Vagina (tissue), 2 donors: ENCODE measurements at regions not wholly inside any gene's neighbourhood (a gene's known extent, or its start where the extent isn't known, plus 50 kb on each side); places are given as distances from the start of the nearest gene placed in this dataset.

ENCODE experiments used
- POLR2A ChIP-seq, 2 donors: fragments of 450-650 bp; IDR thresholded peaks; one replicate each; pipeline ENCODE4 v1.6.1; 2017; ENCODE audit warnings: antibody characterized with exemption in 2 of 2, mild to moderate bottlenecking in 2 of 2, moderate library complexity in 2 of 2
- TF ChIP-seq, protein P1 (sequence below), 3 experiments: fragments of 450-650 bp in 2 of 3; fragments of 200-600 bp in 1 of 3; sonication (generic) in 1 of 3; IDR thresholded peaks; one replicate each; pipeline ENCODE4 v1.5.1; 2017 to 2019; ENCODE audit warnings: antibody characterized with exemption in 3 of 3, mild to moderate bottlenecking in 2 of 3, moderate library complexity in 2 of 3

DNA sequence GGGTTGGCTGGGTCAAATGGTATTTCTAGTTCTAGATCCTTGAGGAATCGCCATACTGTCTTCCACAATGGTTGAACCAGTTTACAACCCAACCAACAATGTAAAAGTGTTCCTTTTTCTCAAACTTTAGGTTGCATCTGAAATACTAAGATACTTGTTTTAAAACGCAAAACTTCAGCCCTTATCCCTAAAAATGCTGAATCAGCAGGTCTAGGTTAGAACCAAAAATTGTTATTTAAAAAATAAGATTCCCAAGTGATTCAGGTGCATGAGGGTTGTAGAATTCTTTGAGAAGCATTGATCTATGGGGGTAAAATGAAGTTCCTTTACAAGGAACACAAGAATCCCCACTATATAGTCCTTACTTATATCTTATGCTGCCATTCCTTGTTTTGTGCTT, 56.5 kb upstream of the BICC1 start:
- TF ChIP-seq, protein P1, sequence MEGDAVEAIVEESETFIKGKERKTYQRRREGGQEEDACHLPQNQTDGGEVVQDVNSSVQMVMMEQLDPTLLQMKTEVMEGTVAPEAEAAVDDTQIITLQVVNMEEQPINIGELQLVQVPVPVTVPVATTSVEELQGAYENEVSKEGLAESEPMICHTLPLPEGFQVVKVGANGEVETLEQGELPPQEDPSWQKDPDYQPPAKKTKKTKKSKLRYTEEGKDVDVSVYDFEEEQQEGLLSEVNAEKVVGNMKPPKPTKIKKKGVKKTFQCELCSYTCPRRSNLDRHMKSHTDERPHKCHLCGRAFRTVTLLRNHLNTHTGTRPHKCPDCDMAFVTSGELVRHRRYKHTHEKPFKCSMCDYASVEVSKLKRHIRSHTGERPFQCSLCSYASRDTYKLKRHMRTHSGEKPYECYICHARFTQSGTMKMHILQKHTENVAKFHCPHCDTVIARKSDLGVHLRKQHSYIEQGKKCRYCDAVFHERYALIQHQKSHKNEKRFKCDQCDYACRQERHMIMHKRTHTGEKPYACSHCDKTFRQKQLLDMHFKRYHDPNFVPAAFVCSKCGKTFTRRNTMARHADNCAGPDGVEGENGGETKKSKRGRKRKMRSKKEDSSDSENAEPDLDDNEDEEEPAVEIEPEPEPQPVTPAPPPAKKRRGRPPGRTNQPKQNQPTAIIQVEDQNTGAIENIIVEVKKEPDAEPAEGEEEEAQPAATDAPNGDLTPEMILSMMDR (IDR thresholded peaks at IDR 0.05): no peak
- TF ChIP-seq POLR2A (IDR thresholded peaks at IDR 0.05): no peak
